ENCODE measurements at regions not wholly inside any gene's neighbourhood (a gene's known extent, or its start where the extent isn't known, plus 50 kb on each side); places are given as distances from the start of the nearest gene placed in this dataset.

DNA sequence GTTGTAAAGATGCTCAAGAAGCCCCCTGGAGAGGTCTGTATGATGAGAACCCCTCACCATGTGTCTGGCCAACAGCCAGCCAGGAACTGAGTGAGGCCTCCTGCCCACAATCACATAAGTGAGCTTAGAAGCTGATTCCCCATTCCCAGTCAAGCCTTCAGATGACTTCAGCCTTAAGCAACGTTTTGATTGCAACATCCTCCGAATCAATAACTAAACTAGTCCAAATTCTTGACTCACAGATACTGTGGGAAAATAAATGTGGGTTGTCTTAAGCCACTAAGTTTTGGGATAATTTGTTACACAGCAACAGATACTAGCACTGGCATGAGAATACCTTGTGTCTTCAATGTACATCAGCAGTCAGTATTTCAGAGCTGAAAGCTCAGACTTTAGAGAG is 54.5 kb upstream of the HS3ST4 start:
- H3K4me1 Mint-ChIP-seq (ENCODE audit: low read depth, unreplicated experiment): no peaks in the 10 kb centered on the region
- CTCF ChIA-PET: no interaction called here
- TF ChIP-seq, protein P1, sequence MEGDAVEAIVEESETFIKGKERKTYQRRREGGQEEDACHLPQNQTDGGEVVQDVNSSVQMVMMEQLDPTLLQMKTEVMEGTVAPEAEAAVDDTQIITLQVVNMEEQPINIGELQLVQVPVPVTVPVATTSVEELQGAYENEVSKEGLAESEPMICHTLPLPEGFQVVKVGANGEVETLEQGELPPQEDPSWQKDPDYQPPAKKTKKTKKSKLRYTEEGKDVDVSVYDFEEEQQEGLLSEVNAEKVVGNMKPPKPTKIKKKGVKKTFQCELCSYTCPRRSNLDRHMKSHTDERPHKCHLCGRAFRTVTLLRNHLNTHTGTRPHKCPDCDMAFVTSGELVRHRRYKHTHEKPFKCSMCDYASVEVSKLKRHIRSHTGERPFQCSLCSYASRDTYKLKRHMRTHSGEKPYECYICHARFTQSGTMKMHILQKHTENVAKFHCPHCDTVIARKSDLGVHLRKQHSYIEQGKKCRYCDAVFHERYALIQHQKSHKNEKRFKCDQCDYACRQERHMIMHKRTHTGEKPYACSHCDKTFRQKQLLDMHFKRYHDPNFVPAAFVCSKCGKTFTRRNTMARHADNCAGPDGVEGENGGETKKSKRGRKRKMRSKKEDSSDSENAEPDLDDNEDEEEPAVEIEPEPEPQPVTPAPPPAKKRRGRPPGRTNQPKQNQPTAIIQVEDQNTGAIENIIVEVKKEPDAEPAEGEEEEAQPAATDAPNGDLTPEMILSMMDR (IDR thresholded peaks at IDR 0.05; ENCODE audit: insufficient read depth in 1 of 2, low read depth in 1 of 2, low read length in 1 of 2, severe bottlenecking in 1 of 2, unreplicated experiment in 1 of 2): no peak
- no peak for DNase-seq
- H3K4me3 Mint-ChIP-seq (ENCODE audit: unreplicated experiment): no peak overlapping the region
- intact Hi-C loops (cut with micrococcal nuclease; ENCODE audit: unreplicated experiment): no loop called here
- no peaks in the 10 kb centered on the region for H3K36me3 Mint-ChIP-seq (ENCODE audit: insufficient read depth, unreplicated experiment)
- Histone ChIP-seq H3K4me1 (no peaks in the 10 kb centered on the region), H3K36me3 (ENCODE audit: control insufficient read depth, insufficient read depth, low read length) (no peaks in the 10 kb centered on the region), H3K27me3 (replicated peaks; ENCODE audit: control insufficient read depth, insufficient read depth, low read length) (no peaks in the 10 kb centered on the region), H3K4me3 (ENCODE audit: low read depth, low read length) (no peak overlapping the region), H3K9me3 (no peaks in the 10 kb centered on the region)
- no peaks in the 10 kb centered on the region for H3K27me3 Mint-ChIP-seq (ENCODE audit: insufficient read depth, unreplicated experiment)
- POLR2A ChIA-PET: no interaction called here
- BruUV-seq (replicated peaks): no TSS peak
- H3K27ac Mint-ChIP-seq (ENCODE audit: unreplicated experiment): no peak overlapping the region
- no peaks in the 10 kb centered on the region for H3K9me3 Mint-ChIP-seq (ENCODE audit: unreplicated experiment)

DNA sequence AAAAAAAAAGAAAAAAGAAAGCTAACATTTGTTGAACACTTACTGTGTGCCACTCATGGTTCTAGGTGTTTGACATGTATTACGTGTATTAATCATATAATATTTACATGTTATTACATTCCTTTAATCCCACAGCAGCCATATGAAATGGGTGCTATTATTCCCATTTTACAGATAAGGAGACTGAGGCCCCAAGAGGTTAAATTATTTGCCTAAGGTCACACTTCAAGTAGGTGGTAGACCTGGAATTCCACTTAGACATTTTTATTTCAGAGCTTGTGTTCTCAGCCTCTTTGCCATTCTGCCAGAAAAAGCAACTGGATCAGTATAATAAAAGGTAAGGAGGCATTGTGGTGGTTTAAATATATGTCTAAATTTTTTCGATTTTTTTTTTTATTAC is 55.1 kb upstream of the HS3ST4 start:
- no peaks in the 10 kb centered on the region for H3K9me3 Mint-ChIP-seq (ENCODE audit: unreplicated experiment)
- TF ChIP-seq, protein P1 (IDR thresholded peaks at IDR 0.05; ENCODE audit: insufficient read depth in 1 of 2, low read depth in 1 of 2, low read length in 1 of 2, severe bottlenecking in 1 of 2, unreplicated experiment in 1 of 2): no peak
- DNase-seq: no peak
- H3K4me3 Mint-ChIP-seq (ENCODE audit: unreplicated experiment): no peak overlapping the region
- Histone ChIP-seq H3K4me1 (no peaks in the 10 kb centered on the region), H3K9me3 (no peaks in the 10 kb centered on the region), H3K4me3 (ENCODE audit: low read depth, low read length) (no peak overlapping the region), H3K36me3 (ENCODE audit: control insufficient read depth, insufficient read depth, low read length) (no peaks in the 10 kb centered on the region), H3K27me3 (replicated peaks; ENCODE audit: control insufficient read depth, insufficient read depth, low read length) (no peaks in the 10 kb centered on the region)
- ChIA-PET POLR2A (no interaction called here), CTCF (interaction anchor here (0.7 kb wide), 1 partner anchor 411 kb away, joined by 4 read pairs; no protein-coding TSS in a partner anchor)
- H3K4me1 Mint-ChIP-seq (ENCODE audit: low read depth, unreplicated experiment): no peaks in the 10 kb centered on the region
- BruUV-seq (replicated peaks): no TSS peak
- intact Hi-C loops (cut with micrococcal nuclease; ENCODE audit: unreplicated experiment): no loop called here
- no peak overlapping the region for H3K27ac Mint-ChIP-seq (ENCODE audit: unreplicated experiment)
- H3K36me3 Mint-ChIP-seq (ENCODE audit: insufficient read depth, unreplicated experiment): no peaks in the 10 kb centered on the region
- H3K27me3 Mint-ChIP-seq (ENCODE audit: insufficient read depth, unreplicated experiment): no peaks in the 10 kb centered on the region

DNA sequence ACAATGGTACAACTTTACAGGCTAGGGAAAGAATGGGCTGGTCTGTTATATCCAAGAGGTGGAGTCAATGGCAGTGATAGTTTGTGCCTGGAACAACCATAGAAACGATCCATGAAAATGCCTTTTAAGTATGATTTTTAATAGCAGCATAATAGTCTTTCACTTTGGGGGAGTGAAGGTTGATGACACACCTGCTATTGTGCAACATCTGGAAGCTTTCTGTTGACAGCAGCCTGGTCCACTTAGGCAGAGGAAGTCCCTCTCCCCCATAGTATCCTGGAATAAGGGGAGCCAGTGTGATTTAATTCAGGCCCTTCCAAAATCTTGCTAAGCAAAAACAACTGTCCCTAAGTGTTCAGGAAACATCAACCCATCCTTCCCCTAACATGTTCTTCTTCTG is 56.3 kb upstream of the HS3ST4 start:
- intact Hi-C loops (cut with micrococcal nuclease; ENCODE audit: unreplicated experiment): no loop called here
- BruUV-seq (replicated peaks): no TSS peak
- Mint-ChIP-seq H3K9me3 (ENCODE audit: unreplicated experiment) (no peaks in the 10 kb centered on the region), H3K4me1 (ENCODE audit: low read depth, unreplicated experiment) (no peaks in the 10 kb centered on the region), H3K27me3 (ENCODE audit: insufficient read depth, unreplicated experiment) (no peaks in the 10 kb centered on the region), H3K4me3 (ENCODE audit: unreplicated experiment) (no peak overlapping the region), H3K27ac (ENCODE audit: unreplicated experiment) (no peak overlapping the region), H3K36me3 (ENCODE audit: insufficient read depth, unreplicated experiment) (no peaks in the 10 kb centered on the region)
- TF ChIP-seq, protein P1 (IDR thresholded peaks at IDR 0.05; ENCODE audit: insufficient read depth in 1 of 2, low read depth in 1 of 2, low read length in 1 of 2, severe bottlenecking in 1 of 2, unreplicated experiment in 1 of 2): no peak
- ChIA-PET CTCF (no interaction called here), POLR2A (no interaction called here)
- no peak for DNase-seq
- Histone ChIP-seq H3K27me3 (replicated peaks; ENCODE audit: control insufficient read depth, insufficient read depth, low read length) (no peaks in the 10 kb centered on the region), H3K36me3 (ENCODE audit: control insufficient read depth, insufficient read depth, low read length) (no peaks in the 10 kb centered on the region), H3K4me1 (no peaks in the 10 kb centered on the region), H3K4me3 (ENCODE audit: low read depth, low read length) (no peak overlapping the region), H3K9me3 (no peaks in the 10 kb centered on the region)

Measured in Caco-2 (cell line).